NB4 (cell line): ENCODE measurements at regions not wholly inside any gene's neighbourhood (a gene's known extent, or its start where the extent isn't known, plus 50 kb on each side); places are given as distances from the start of the nearest gene placed in this dataset.
A peak's percentile ranks its signal among the peaks of the same experiment; 100 is the strongest.

Experiments
- DNase-seq: peaks from one replicate; pipeline ENCODE4 v3.0.0; 2010; ENCODE audit warnings: low read depth
- H3K4me3 ChIP-seq: one replicate; pipeline ENCODE4 v1.5.1; 2011; ENCODE audit warnings: mild to moderate bottlenecking, low read depth, low read length, moderate library complexity
- CTCF ChIP-seq: IDR thresholded peaks from one replicate; pipeline ENCODE4 v1.5.1; 2012; ENCODE audit warnings: low read depth, low read length
- MYC ChIP-seq: IDR thresholded peaks from 2 replicates; pipeline ENCODE4 v1.6.1; 2011; ENCODE audit warnings: low read depth, low read length
- POLR2A ChIP-seq: IDR thresholded peaks from 2 replicates; pipeline ENCODE4 v1.6.1; 2011; ENCODE audit warnings: mild to moderate bottlenecking; ENCODE audit not compliant: insufficient read length; ENCODE audit errors: extremely low read depth
- TF ChIP-seq, protein P1 (sequence below): IDR thresholded peaks from 2 replicates; pipeline ENCODE4 v1.6.1; 2011; ENCODE audit warnings: low read depth, low read length

- TF ChIP-seq MYC (no peak), CTCF (no peak), POLR2A (no peak)
- TF ChIP-seq, protein P1, sequence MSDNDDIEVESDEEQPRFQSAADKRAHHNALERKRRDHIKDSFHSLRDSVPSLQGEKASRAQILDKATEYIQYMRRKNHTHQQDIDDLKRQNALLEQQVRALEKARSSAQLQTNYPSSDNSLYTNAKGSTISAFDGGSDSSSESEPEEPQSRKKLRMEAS: no peak
Observed at GRCh38 chr3:5754602-5755001, 567.1 kb downstream of the EDEM1 start.

DNA sequence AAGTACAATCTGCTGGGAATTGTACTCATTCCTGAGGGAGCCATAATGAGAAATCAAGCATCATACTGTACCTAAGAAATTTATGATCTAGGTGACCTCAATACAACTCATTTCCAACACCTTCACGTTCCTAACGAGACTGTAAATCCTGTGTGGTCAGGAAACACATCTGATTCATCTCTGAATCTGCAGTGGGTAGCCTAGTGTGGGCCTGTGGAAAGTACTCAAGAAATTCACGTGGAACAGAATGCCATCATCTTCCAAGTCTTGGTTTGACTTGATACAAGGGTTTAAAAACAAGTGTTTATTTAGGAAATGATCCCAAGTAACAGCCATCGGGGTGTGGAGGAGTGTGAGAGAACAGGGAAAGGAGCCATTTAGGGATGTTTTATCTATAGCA lies 568.9 kb downstream of the EDEM1 start:
- TF ChIP-seq, protein P1: no peak
- no peak for TF ChIP-seq CTCF
- no peak for TF ChIP-seq MYC
- no peak for TF ChIP-seq POLR2A
- no peak overlapping the region for H3K4me3 ChIP-seq
- DNase-seq: no peak

More at GRCh38 chr3:5754602-5755001, 567.1 kb downstream of the EDEM1 start:
- peak; percentile 14 for DNase-seq
- H3K4me3 ChIP-seq: no peak overlapping the region

GRCh38 chr3:5757213-5757804 lies 569.8 kb downstream of the EDEM1 start:
- DNase-seq: no peak
- TF ChIP-seq CTCF (no peak), POLR2A (no peak), MYC (no peak)
- TF ChIP-seq, protein P1: no peak
- H3K4me3 ChIP-seq: no peak overlapping the region

DNA sequence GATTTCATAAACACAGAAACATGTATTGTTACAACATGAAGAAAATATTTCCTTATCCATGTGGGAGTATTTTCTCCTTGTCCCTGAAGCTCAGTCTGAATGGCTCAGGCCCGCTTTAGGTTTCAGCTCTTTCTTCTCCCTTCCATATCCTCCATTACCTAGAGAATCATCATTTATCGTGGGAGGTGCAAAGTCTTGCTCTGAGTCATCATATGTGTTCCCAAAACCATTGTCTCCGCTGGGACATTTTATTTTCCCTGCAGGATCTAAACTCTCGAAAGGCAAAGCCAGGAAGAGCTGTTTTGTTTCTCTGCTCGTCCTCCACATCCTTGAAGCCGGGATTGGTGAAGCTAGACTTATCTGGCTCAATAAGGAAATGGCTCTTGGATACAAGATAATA lies 571.2 kb downstream of the EDEM1 start:
- TF ChIP-seq CTCF (no peak), POLR2A (no peak), MYC (no peak)
- TF ChIP-seq, protein P1: no peak
- H3K4me3 ChIP-seq: no peak overlapping the region
- DNase-seq: no peak

GRCh38 chr3:5762506-5762905 lies 575.0 kb downstream of the EDEM1 start:
- DNase-seq: no peak
- H3K4me3 ChIP-seq: no peak overlapping the region
- TF ChIP-seq, protein P1: no peak
- TF ChIP-seq POLR2A: no peak
- no peak for TF ChIP-seq MYC
- TF ChIP-seq CTCF: no peak

DNA sequence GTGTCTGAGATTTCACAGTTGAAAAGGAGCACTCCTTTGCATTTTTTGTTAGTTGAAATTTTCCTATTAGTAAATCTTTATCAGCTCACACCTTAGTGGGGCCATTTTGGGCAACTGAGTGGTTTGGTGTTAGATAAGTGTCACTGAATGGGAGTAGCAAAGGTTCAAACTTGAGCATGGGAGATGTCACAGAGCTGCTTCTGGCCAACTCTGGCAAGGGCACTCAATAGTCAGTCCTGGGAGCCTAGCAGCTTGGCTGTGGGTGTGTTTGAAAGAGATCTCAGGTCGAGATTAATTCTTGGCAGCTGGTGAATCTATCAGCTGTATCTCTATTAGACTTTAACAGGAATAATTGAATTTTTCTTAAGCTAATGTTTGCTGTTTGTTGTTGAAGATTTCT lies 579.3 kb downstream of the EDEM1 start:
- H3K4me3 ChIP-seq: no peak overlapping the region
- no peak for TF ChIP-seq MYC
- TF ChIP-seq POLR2A: no peak
- TF ChIP-seq, protein P1: no peak
- TF ChIP-seq CTCF: no peak
- no peak for DNase-seq
